ENCODE measurements at regions not wholly inside any gene's neighbourhood (a gene's known extent, or its start where the extent isn't known, plus 50 kb on each side); places are given as distances from the start of the nearest gene placed in this dataset.

DNA sequence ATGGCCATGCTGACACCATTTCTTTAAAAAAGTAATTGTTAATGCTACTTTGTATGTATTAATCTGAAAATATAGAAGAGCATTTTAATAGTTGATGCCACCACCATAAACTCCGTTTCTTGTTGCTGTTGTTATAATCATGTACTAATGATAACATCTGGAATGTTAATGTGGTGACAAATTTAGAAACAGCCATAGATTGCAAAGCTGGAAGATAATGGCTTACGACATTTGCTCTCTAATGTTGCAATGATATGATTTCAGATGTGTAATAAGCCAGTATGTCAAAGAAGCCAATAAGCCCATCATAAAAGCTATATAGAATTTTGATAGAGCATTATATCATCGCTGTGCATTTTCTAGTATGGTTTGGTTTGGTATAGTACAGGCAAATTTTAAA is 579.4 kb upstream of the ZFP42 start:
- DNase-seq (ENCODE audit: low read depth): no peak

DNA sequence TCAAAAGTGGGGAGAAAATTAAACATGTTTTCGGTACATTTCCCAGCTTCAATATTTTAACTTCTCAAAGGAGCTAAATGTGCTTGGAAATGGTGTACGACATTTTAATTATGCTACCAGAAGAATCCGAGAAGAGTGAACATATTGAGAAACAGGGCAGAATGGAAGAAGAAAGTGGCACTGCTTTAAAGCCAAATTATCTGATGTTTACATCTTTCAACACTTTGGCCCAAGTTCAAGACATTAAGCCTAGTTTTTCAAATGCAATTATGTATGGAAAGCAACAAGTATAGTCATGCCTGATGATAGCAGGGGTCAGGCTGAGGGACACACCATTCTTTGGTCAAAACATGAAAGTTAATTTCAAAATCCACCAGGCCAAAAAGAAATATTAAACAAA is 577.9 kb upstream of the ZFP42 start:
- no peak for DNase-seq (ENCODE audit: low read depth)

DNA sequence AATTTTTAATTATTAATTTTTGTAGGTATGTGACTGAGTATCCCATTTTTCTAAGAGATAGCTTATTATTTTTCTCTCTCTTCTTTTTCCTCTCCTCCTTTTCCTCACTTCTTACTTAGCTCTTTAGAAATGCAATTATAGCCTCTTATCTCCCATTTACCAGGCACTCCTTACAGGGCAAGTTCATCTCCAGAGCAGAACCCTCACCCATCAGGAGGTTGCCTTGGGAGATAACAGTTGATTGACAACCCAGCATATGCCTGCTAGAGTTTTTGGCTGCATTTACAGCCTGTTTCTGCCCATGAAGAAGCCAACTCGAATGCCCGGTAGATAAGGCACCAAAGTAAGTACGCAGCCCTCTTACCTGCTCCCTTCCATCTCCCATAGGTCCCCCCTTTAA is 572.9 kb upstream of the ZFP42 start:
- no peak for DNase-seq (ENCODE audit: low read depth)

DNA sequence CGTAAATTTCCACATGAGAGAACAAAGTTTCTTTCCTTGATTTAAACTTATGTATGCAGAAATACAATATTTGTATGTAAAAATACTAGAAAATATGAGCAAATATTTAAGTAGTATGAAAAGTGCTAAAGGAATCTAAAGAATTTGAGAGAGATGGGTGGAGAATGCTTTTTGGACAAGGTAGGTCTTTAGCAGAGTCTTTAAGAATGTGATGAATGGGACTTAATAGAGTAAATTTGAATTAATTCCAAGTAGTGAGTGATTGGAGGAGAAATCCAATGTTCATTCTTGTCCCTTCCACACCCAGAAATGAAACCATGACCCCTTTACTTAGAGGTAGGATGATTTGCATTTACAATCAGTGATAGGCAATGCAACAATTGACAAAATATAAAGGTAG is 570.9 kb upstream of the ZFP42 start:
- DNase-seq (ENCODE audit: low read depth): no peak

- DNase-seq (ENCODE audit: low read depth): no peak
These were observed 569.1 kb upstream of the ZFP42 start for GRCh38 chr4:187426511-187426910.

DNA sequence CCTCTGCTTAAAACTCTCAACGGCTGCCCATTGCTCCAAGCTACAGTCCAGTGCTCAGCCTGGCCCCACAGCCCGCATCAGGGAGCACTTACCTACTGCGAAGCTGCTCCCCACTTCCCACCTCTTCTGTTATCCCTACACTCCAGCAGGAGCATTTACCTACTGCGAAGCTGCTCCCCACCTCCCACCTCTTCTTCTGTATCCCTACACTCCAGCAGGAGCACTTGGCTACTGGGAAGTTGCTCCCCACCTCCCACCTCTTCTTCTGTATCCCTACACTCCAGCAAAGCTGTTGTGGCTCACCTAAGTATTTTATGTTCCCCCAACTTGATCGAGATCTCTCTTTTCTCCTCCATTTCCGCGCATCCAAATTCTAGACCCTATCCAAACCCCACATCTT is 563.3 kb upstream of the ZFP42 start:
- DNase-seq (ENCODE audit: low read depth): no peak

DNA sequence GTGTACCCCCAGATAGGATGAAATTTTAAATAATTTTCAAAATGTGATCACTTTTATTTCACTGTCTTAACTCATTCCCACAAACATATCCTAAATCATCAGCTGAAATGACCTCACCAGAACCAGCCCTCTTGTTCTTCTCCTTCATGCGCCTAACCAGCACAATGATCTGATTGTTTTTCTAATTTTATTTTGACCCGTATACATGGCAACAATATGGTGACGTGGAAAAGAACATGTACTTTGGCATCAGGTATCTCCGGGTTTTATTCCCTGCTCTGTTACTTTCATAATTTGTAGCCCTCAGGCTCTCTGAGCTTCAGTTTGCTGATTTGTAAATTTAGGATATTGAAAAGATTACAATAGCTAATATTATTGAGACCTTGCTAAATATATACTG is 562.4 kb upstream of the ZFP42 start:
- DNase-seq (ENCODE audit: low read depth): no peak

DNA sequence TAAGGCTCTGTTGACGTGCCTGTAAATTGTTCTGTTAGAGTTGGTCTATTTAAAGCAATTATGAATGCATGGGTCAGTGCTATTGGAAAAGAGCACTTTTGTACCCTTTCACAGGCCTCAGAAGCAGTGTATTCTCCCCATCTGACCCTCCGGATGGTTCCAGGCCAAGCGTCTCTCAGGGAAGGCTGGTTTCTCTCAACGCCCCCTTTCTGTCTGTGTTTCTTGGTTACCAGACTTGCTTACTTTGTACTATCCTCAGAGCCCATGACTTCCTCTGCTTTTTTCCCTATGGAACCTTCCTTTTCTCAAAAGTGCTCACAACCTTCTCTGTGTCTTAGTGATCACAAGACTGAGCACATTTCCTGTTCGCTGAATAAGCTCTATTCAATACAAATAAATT is 559.3 kb upstream of the ZFP42 start:
- no peak for DNase-seq (ENCODE audit: low read depth)

- no peak for DNase-seq (ENCODE audit: low read depth)
These were observed 551.5 kb upstream of the ZFP42 start for GRCh38 chr4:187444061-187444460.

DNA sequence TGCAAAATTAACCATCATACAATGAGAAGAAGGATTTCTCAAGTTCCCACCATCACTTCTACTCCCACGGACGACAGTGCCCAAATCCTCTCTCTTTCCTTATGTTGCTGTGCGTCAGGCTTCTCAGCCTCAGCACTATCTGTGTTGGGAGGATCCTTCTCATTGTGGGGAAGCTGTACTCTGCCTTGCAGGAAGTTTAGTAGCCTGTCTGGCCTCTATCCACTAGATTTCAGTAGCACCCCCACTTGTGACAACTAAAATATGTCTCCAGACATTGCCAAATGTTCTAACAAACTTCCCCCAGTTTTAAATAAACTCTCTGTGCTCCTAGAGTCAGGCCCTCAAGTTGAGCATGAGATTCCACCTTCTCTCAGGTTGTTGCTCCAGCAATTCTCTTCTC is 545.9 kb upstream of the ZFP42 start:
- DNase-seq (ENCODE audit: low read depth): no peak

GRCh38 chr4:187451776-187452175 is 543.8 kb upstream of the ZFP42 start:
- no peak for DNase-seq (ENCODE audit: low read depth)

DNA sequence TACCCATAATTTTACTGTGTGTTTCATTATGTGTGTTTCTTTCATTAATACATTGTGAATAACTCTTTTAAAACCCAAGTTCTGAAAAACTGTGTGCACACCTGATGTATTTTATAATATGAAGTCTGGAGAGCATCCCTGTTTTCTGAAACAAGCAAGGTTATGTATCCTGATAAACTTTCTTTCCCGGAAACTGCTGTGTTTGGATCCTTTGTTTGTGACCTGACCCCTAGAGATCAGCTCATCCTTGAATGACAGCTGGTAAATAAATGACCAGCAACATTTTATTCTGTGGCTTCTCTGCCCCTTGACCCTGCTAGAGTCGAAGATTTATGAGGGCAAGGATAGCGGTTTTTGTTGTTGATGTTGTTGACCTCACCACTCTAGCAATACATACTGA is 535.6 kb upstream of the ZFP42 start:
- DNase-seq (ENCODE audit: low read depth): no peak

DNA sequence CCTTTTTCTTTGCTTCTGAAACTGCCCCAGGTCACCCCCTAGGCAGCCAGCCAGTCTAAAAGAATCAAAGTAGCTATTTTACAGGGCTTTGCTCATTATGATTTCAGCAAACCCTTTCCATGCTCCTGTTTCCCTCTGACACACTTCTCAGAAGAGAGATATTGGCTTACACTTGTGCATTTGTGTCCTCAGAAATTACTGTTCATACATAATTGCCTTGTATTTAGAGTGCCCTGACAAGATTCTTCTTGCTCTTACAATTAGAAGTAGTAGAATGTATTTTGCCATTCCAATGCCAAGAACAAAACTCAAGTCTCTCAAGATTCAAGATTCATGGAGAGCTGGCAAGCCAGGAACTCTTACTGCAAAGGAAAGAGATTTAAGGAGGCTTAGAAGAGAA is 531.0 kb upstream of the ZFP42 start:
- DNase-seq (ENCODE audit: low read depth): no peak

DNA sequence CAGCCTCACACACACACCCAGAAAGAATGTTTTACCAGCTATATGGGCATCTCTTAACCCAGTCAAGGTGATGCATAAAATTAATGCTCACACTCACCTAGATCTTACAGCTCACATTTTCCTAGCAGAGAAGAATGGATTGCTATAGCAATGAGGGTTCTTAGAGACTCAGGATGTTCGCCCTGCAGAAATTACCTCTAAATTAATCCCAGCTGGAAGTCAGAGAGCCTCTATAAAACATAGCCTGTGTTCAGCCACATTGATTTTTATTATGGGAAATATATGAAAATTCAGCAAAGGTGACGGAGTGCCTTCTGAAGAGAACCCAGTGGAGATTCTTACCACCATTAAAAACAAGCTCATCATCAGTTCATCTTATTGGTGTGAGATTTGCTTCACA is 528.3 kb upstream of the ZFP42 start:
- no peak for DNase-seq (ENCODE audit: low read depth)

DNA sequence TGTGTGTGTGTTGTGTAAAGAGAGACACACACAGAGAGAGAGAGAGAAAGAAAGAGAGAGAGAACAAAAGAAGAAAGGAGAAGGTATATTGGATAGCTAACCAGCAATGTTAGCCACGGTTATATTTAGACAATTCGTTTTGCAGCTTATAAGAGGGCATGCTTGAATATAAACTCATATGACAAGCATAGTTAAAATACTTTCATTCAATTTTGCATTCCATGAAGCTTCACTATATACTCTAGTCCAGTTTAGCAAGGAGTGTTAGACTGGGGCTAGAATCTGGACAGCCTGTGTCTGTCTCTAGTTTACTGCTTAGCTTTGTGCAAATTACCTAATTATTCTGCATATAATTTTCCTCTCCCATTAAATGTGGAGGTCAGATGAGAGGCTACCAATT is 525.9 kb upstream of the ZFP42 start:
- DNase-seq (ENCODE audit: low read depth): no peak

- no peak for DNase-seq (ENCODE audit: low read depth)
These were observed 525.5 kb upstream of the ZFP42 start for GRCh38 chr4:187470061-187470460.

GRCh38 chr4:187474238-187474637 is 521.3 kb upstream of the ZFP42 start:
- no peak for DNase-seq (ENCODE audit: low read depth)

DNA sequence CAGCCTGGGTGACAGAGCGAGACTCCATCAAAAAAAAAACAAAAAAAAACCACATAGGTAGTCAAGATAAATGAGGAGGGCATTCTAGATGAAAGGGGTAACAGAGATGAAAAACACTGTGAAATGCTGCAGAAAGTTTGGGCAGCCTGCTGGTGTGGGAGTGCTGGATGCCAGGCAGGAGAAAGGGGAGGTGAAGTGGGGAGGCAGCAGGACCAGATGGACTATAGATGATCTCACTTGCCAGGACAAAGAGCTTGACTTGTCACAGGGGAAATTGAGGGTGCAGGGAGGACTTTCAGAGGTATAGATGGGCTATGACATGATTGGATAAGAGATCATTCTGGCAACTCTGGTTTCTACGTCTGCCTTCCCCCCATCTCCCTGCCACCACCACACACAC is 519.7 kb upstream of the ZFP42 start:
- no peak for DNase-seq (ENCODE audit: low read depth)

- no peak for DNase-seq (ENCODE audit: low read depth)
These were observed 518.3 kb upstream of the ZFP42 start for GRCh38 chr4:187477224-187477623.

- no peak for DNase-seq (ENCODE audit: low read depth)
These were observed 517.1 kb upstream of the ZFP42 start for GRCh38 chr4:187478292-187479140.

DNA sequence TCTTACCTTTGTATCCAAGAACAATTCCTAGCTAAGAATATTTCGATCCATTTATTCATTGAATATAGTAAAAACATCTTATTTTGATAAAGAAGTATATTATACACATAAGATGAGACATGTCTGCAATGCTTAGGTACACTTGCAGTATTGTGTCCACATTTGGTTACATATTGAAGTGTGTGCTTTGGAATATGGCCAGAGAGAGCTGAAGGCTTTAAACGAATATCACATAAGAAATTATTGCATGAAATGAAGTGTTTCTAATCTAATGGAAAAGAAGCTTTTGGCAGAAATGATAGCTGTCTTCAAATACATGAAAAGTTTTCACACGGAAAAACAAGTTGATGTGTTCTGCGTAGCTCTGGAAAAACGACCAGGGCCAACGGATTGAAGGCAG is 516.1 kb upstream of the ZFP42 start:
- no peak for DNase-seq (ENCODE audit: low read depth)

DNA sequence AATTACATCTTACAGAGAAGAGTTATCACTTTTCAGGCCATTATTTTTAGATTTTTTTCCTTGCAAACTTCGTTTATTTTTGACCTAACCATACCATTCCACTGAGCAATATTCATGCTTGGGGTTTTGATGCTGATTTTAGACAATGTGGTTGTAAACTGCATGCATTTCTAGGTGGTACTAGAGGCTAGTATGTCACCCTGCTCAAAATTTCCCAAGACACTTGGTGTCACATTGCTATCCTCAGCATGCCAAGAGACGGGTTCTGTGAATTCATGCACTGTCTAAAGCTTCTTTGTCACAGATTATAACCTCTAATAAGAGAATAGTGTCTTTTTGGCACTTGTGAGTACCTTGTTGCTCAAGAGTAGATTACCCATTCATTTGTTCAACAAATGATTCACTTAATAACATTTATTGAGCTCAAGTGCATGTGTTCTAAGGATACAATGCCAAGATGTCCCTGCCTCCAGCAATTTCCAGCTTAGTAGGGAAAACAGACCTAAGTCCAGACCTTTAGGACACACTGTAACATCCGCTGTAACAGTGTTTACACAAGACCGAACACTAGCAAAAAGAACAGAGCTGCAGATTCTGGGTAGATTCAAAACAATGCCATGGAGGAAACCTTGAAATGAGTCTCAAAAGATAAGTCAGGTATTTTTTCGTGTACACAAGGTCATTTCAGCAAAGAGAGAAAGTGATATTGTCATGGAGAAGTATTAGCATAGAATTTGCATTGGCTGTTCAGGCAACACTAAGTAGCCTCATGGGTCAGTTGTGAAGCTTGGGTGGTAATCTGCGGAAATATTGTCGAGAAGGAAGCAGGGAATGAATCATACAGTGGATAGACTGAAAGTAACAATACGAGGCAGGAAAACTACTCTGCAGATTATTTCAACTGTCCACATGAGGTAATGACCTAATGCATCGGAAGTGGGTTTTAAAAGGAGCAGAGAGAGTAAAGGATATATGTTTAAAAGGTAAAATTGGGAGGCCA is 515.1 kb upstream of the ZFP42 start:
- DNase-seq (ENCODE audit: low read depth): no peak

DNA sequence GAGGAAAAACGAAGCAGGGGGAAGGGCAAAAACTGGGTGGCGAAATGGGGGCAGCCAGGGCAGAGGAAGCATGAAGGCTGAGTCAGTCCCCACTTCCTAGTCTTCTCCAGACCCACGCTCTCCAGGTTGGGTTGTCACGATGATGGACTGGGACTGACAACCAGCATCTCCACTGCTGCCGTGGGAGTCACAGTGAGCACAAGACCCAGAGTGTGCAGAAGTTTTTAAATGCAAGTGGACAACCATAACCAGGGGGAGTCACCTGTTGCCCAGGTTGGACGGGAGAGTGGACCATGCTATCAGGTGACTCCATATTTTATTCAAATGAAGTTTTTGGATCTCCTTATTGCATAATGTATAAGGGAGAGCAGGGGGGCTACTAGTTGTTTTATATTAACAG is 511.4 kb upstream of the ZFP42 start:
- no peak for DNase-seq (ENCODE audit: low read depth)

Data from activated T-cell treated with anti-CD3 and anti-CD28 coated beads for 48 hours (primary cell).